Stimulated activated CD8-positive, alpha-beta memory T cell treated with anti-CD3 and anti-CD28 coated beads, Interleukin-7, amount 100 ng/mL, for 4 hours (primary cell): ENCODE measurements at regions not wholly inside any gene's neighbourhood (a gene's known extent, or its start where the extent isn't known, plus 50 kb on each side); places are given as distances from the start of the nearest gene placed in this dataset.
"Not testable (repeated sequence)": the region's sequence is repeated elsewhere in the genome, so short reads cannot be mapped to it uniquely, and the experiment has no call there.

Experiments
- DNase-seq, 2 donors: peaks; one replicate each; pipeline ENCODE4 v3.0.0-alpha.2; 2020; ENCODE audit warnings: low read depth in 2 of 2

GRCh38 chr16:73413091-73413829, 365.3 kb upstream of the ZFHX3 start:
- DNase-seq = no peak

- no peak for DNase-seq
These were observed 364.5 kb upstream of the ZFHX3 start for GRCh38 chr16:73412416-73412815.

DNA sequence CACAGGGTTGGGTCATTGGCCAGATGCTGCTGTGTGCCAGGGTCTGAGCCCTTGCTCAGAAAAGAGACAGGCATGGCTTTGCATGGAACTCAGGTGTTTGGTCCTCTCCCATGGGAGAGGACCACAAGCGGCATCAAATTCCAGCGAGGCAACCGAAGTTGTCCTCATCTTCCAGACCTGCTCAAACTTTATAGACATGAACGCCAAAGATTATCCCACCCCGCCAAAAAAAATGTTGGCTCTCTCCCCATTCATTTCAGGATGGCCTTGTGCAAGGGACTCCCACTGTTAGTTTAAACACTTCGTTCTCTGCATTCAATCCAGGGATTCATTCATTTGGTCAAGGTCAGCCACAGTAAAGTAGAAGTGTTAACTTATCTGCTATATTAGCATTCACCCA, 360.8 kb upstream of the ZFHX3 start:
- DNase-seq = no peak

DNA sequence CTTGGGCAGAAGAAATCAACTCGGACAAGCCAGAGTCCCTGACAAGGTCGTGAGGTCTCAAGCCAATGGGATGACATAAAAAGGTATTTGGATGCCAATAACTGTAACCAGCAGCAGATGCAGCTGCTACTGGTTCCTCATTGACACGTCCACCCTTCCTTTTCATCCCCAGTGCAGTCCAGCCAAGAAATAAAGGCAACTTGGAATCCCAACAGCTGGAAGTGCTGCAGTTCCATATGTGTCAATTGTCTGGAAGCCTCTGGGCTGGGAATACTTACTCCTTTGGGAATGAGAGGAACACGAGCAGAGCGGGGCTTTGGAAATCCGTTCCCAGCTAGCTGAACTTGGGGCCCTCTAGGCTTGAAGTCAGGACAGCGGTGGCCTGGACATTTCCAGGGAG, 360.4 kb upstream of the ZFHX3 start:
- DNase-seq = no peak

DNA sequence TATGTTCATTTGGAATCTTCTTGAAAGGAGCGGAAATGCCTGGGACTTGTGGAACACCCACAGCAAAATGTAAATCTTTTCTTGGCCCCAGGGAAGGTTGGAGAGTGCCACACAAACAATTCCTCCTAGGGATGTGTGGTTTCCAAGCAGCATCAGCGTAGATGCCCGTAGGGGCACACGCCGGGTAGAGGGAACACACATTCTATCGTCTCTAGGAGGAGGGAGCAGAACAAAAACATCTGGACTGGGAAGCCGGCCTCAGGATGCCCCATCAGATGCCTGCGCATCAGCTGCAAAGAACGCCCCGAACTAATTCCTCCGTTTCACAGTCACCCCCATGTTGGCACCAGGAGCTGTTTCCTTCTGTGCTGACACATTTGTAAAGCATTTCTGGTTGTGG, 357.9 kb upstream of the ZFHX3 start:
- no peak for DNase-seq

DNA sequence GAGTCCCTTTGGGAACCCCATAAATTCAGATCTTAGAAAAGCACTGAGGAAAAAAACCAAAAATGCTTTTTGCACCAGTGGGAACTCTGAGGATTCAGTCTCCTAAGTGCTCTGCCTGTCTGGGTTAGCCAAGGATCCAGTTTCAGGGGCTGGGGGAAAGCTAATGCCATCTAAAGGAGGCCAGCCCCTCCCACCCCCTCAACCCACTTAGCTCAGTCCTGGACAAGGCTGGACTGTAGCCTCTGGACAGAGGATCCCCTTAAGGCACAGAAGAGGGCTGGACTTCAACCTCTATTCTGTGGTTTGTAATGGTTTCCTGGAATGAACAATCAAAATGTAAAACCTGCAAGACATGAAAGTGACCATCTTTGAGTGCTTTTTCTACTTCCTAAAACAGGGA, 356.1 kb upstream of the ZFHX3 start:
- no peak for DNase-seq

GRCh38 chr16:73403291-73403690, 355.4 kb upstream of the ZFHX3 start:
- no peak for DNase-seq

GRCh38 chr16:73400951-73401350, 353.0 kb upstream of the ZFHX3 start:
- no peak for DNase-seq

DNA sequence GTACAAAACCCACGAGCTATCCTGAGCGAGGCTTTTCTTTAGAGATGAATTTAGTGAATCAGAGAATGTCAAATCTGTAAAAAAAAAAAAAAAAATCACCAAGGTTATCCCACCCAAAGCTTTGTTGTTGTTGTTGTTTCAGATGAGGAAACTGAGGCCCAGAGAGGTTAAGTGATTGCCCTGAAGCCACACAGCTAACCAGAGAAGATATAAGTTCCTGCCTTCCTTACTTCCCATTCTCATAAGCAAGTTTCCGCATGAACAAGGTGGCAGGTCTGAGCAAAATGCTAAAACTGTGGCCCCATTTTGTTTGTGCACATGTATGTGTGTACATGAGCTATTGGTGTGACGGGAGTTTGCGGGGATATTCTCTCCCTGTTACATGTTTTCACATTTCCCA, 352.1 kb upstream of the ZFHX3 start:
- DNase-seq = no peak

GRCh38 chr16:73399486-73399885, 351.6 kb upstream of the ZFHX3 start:
- DNase-seq = no peak

DNA sequence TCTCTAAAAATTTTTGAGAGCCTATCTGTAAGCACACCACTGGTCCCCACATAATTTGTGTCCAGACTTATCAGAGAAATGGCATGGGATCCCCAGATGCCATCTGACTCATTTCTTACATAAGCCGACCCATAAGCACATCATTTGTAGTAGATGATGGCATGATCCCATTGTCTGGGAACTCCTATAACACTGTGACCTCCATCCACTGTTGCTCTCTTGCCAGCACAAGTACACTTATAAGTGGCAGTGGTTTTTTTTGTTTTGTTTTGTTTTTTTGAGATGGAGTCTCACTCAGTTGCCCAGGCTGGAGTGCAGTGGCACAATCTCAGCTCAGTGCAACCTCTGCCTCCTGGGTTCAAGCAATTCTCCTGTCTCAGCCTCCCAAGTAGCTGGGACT, 350.7 kb upstream of the ZFHX3 start:
- not testable (repeated sequence) for DNase-seq

GRCh38 chr16:73396556-73396955, 348.6 kb upstream of the ZFHX3 start:
- no peak for DNase-seq

GRCh38 chr16:73390936-73391335, 343.0 kb upstream of the ZFHX3 start:
- DNase-seq = no peak

- no peak for DNase-seq
These were observed 342.6 kb upstream of the ZFHX3 start for GRCh38 chr16:73390491-73390890.

DNA sequence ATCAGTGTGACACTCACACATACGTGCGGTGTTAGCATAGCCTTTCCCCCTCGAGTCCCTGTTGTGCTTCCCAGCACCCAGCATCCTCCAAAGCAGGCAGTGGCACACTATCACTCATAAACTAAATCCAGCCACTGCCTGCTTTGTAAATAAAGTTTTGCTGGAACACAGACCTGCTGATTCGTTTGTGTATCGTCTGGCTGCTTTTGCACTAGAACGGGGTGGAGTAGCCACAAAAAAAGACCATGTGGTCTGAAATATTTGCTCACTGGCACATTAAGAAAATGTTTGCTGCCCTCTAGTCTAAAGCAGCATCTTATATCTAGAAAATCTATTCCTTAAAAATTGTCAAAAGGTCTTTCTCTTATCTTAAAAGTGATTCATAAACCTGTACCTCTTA, 341.2 kb upstream of the ZFHX3 start:
- DNase-seq = no peak

- no peak for DNase-seq
These were observed 340.1 kb upstream of the ZFHX3 start for GRCh38 chr16:73387979-73388378.

- DNase-seq = no peak
These were observed 337.8 kb upstream of the ZFHX3 start for GRCh38 chr16:73385696-73386095.

- DNase-seq = no peak
These were observed 336.7 kb upstream of the ZFHX3 start for GRCh38 chr16:73384506-73385089.

DNA sequence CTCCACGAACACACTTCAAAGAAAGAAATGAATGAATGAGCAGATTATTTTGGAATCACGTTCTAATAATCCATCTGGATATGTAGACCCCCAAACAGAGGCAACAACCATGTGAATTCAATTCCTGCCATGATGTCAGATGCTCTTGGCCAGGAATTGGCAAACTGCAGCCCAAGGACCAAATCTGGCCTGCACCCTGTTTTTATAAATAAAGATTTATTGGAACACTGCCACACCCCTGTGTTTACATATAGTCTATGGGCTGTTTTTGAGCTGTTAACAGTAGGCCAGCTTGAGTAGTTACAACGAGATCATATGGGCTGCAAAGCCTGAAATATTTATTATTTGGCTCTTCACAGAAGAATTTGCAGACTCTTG, 336.0 kb upstream of the ZFHX3 start:
- no peak for DNase-seq

GRCh38 chr16:73383195-73383987, 335.5 kb upstream of the ZFHX3 start:
- no peak for DNase-seq

GRCh38 chr16:73378471-73378870, 330.5 kb upstream of the ZFHX3 start:
- DNase-seq = no peak

- no peak for DNase-seq
These were observed 323.8 kb upstream of the ZFHX3 start for GRCh38 chr16:73371584-73372319.
